HUES64 (cell line): ENCODE measurements at regions not wholly inside any gene's neighbourhood (a gene's known extent, or its start where the extent isn't known, plus 50 kb on each side); places are given as distances from the start of the nearest gene placed in this dataset.

Source experiments
- H3K27ac ChIP-seq: 2 replicates; pipeline ENCODE4 v1.7.0; 2013; ENCODE audit warnings: low read depth, low read length, inconsistent platforms
- H3K27me3 ChIP-seq: 2 replicates; pipeline ENCODE4 v1.6.1; 2013; ENCODE audit warnings: mild to moderate bottlenecking, low read length; ENCODE audit not compliant: insufficient read depth
- H3K36me3 ChIP-seq: 2 replicates; pipeline ENCODE4 v1.6.1; 2013; ENCODE audit warnings: mild to moderate bottlenecking, low read length; ENCODE audit not compliant: insufficient read depth
- H3K4me1 ChIP-seq: 2 replicates; pipeline ENCODE4 v1.6.1; 2013; ENCODE audit warnings: mild to moderate bottlenecking, low read length, moderate library complexity; ENCODE audit not compliant: insufficient read depth
- H3K4me3 ChIP-seq: 2 replicates; pipeline ENCODE4 v1.5.1; 2013; ENCODE audit warnings: mild to moderate bottlenecking, low read length, moderate library complexity
- H3K9ac ChIP-seq: 2 replicates; pipeline ENCODE4 v1.6.1; 2013; ENCODE audit warnings: mild to moderate bottlenecking, low read depth, low read length
- H3K9me3 ChIP-seq: 2 replicates; pipeline ENCODE4 v1.6.1; 2013; ENCODE audit warnings: low read depth, low read length; ENCODE audit not compliant: insufficient read depth
- WGBS: fragments of 150-250, 120-280 bp; methylation state at CpG from one replicate; pipeline ENCODE4 v1.1.7; 2013; ENCODE audit warnings: missing lambda C conversion rate; 5-methylcytosine and 5-hydroxymethylcytosine counted together

DNA sequence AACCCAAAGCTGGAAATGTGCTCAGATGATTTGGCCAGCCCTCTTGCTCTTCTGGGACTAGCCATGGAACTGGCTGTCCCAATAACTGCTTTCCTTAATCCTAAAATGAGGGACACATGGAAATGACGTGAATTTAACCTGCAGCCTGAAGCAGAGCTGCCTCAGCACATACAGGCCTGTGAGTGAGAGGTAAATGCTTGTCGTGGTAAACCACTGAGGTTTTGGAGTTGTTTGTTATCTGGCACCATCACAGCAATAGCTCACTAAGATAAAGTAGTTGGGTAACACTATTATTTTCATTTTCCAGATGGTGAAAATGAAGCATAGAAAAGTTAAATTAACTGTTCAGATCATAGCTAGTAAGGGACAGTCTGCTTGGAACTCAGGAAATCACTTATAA, 333.4 kb upstream of the CHD6 start:
- Histone ChIP-seq H3K36me3 (no peaks in the 10 kb centered on the region), H3K4me3 (no peak overlapping the region), H3K4me1 (no peaks in the 10 kb centered on the region), H3K9me3 (no peaks in the 10 kb centered on the region), H3K27ac (no peak overlapping the region), H3K27me3 (no peaks in the 10 kb centered on the region), H3K9ac (no peak overlapping the region)
- 75% methylated on average over 2 of the region's 2 CpGs for WGBS

DNA sequence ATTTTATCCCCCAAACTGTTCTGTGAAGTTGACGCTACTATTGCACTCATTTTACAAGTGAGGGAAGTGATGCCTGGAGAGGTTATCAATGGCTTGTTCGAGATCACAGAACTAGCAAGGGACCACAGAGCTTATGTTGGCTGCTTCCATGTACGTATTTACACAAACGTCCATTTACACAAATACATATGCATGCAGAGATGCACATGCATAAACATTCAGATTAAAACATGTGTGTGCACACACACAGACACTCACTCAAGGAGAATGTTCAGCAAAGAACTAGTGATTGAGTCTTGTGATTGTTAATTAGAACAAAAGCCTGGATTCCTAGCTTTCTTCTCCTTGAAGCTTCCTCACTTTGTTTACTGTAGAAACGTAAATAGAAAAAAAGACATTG, 321.5 kb upstream of the CHD6 start:
- Histone ChIP-seq H3K27me3 (no peaks in the 10 kb centered on the region), H3K27ac (no peak overlapping the region), H3K9ac (no peak overlapping the region), H3K4me3 (no peak overlapping the region), H3K4me1 (0 out of 2 replicates have a peak, but pooled peaks cover 4% of the 10 kb centered on the region), H3K9me3 (no peaks in the 10 kb centered on the region), H3K36me3 (no peaks in the 10 kb centered on the region)
- WGBS = 92% methylated on average over 5 of the region's 5 CpGs

DNA sequence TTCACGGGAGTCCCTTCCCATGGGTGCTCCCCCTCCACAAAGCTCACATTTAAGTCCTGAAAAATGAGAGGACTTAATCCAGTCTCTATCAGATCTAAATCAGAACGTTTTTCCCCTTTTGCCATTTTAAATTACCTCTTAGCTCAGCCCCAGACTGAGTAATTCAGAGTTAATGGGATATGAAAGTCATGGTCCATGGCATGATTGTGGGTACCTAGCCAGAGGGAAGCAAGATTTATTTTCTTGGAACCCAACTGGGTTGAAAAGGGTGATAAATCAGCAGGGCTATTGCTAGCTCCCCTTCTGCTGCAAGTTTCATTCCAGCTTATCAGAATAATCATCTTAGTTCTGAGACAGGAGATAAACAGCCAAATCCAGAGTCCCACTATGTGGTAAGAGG, 320.2 kb upstream of the CHD6 start:
- Histone ChIP-seq H3K36me3 (no peaks in the 10 kb centered on the region), H3K4me1 (0 out of 2 replicates have a peak, but pooled peaks cover 4% of the 10 kb centered on the region), H3K27me3 (no peaks in the 10 kb centered on the region), H3K4me3 (no peak overlapping the region), H3K9ac (no peak overlapping the region), H3K27ac (no peak overlapping the region), H3K9me3 (no peaks in the 10 kb centered on the region)
- WGBS = 55% methylated on average over 2 of the region's 2 CpGs

DNA sequence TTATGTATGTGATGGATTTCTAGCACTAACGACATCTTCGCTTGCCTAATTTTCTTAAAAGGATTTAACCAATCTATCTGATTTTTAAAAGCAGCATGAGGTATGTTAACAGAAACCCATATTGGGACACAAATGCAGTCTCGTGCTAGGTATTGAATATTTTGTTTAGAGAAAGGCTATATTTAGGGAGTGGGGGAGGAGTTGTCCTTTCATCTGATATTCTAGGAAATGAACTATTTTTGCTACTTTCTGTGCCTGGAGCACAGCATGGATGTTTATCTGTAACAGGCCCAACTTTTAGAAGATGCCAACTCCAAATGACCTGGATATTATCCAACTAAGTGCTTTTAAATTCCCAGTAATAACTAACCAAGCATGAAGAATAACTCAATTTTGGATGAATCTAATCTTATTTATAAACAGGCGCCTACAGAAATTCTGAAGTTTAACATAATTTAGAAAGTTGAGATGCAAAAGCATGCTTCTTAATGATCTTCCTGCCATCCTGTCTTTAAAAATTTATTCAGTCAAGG, 317.1 kb upstream of the CHD6 start:
- no peaks in the 10 kb centered on the region for H3K36me3 ChIP-seq
- no peaks in the 10 kb centered on the region for H3K9me3 ChIP-seq
- no peaks in the 10 kb centered on the region for H3K27me3 ChIP-seq
- H3K4me3 ChIP-seq = no peak overlapping the region
- 0 out of 2 replicates have a peak, but pooled peaks cover 4% of the 10 kb centered on the region for H3K4me1 ChIP-seq
- H3K27ac ChIP-seq = no peak overlapping the region
- WGBS = 67% methylated on average over 3 of the region's 4 CpGs
- no peak overlapping the region for H3K9ac ChIP-seq

DNA sequence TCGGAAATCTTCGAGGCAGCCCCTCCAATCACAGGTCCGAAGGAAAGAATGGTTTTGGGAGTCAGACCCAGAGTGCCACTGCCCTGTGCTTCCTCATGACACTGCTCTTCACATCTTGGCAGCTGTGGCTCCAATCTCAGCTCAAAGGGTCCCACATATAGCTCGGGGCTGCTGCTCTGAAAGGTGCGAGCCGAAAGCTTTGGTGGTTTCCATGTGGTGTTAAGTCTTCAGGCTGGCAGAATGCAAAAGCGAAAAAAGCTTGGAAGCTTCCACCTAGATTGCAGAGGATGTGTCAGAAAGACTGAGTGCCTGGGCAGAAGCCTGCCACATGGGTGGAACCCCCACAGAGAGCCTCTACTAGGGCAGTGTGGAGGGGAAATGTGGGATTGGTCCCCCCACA, 314.3 kb upstream of the CHD6 start:
- no peak overlapping the region for H3K9ac ChIP-seq
- H3K27me3 ChIP-seq = no peaks in the 10 kb centered on the region
- no peaks in the 10 kb centered on the region for H3K36me3 ChIP-seq
- H3K4me1 ChIP-seq = no peaks in the 10 kb centered on the region
- no peak overlapping the region for H3K4me3 ChIP-seq
- no peak overlapping the region for H3K27ac ChIP-seq
- no peaks in the 10 kb centered on the region for H3K9me3 ChIP-seq
- 91% methylated on average over 7 of the region's 7 CpGs for WGBS

DNA sequence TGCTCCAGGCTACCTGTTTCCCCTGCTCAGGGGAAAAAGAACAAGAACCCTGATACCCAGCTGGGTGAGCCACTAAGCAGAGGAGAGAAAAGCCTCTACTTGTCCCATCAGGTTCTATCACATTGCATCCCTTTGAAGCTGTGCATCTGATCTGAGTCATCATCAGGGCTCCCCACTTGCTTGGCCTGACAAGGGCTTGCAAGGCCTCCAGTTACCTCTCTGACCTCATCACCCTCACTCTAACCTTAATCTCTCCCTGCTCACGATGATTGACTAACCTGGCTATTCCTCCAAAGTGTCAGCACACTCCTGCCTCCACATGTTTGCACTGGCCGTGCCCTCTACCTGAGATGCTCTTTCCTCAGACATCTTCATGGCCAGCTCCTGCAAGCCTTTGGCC, 309.5 kb upstream of the CHD6 start:
- Histone ChIP-seq H3K27me3 (no peaks in the 10 kb centered on the region), H3K9me3 (no peaks in the 10 kb centered on the region), H3K27ac (no peak overlapping the region), H3K4me3 (no peak overlapping the region), H3K9ac (no peak overlapping the region), H3K36me3 (no peaks in the 10 kb centered on the region), H3K4me1 (no peaks in the 10 kb centered on the region; the same call in 1 of the 2 replicates)
- 79% methylated on average over 2 of the region's 2 CpGs for WGBS

DNA sequence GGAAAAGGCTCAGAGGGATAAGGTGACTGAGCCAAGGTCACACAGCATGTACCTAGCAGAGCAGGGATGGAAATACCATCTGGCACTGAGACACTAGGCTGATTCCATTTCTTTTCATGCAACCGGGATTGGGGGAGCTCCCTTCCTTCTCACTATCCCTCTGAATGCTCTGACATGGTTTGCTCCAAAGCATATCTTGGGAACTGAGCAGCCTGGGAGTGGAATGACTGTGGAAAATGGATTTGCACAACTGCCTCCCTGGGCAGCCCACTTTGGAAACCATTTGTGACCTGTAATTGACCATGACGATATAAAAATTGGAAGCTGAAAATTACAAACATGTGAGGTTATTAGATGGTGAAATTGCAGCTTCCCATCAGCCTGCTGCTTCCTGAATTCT, 309.0 kb upstream of the CHD6 start:
- Histone ChIP-seq H3K4me1 (no peaks in the 10 kb centered on the region; the same call in 1 of the 2 replicates), H3K27me3 (no peaks in the 10 kb centered on the region), H3K9ac (no peak overlapping the region), H3K9me3 (no peaks in the 10 kb centered on the region), H3K4me3 (no peak overlapping the region), H3K27ac (no peak overlapping the region), H3K36me3 (no peaks in the 10 kb centered on the region)
- WGBS = 86% methylated on average over 2 of the region's 2 CpGs

DNA sequence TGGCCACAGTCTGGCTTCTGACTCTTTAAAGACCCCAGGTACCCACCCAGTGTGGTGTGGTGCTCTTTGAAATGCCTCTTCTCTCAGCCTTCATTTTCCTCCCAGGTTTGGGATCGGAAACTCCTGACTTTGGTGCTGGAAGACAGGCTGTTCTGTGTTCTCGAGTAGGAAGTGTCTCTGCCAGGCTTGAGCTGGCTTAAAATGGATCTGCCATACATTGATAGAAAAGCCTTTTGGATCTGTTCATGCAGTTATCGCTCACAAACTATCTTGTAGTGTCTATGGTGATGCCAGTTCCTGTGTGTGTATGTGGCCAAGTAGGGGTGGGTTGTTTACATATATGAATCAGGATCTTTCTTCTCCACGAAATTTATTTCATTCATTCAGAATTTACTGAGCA, 307.3 kb upstream of the CHD6 start:
- H3K36me3 ChIP-seq = no peaks in the 10 kb centered on the region
- H3K27ac ChIP-seq = no peak overlapping the region
- H3K9me3 ChIP-seq = no peaks in the 10 kb centered on the region
- no peaks in the 10 kb centered on the region; the same call in 1 of the 2 replicates for H3K4me1 ChIP-seq
- whole genome bisulfite sequencing = 89% methylated on average over 4 of the region's 4 CpGs
- no peak overlapping the region for H3K9ac ChIP-seq
- no peak overlapping the region for H3K4me3 ChIP-seq
- no peaks in the 10 kb centered on the region for H3K27me3 ChIP-seq

DNA sequence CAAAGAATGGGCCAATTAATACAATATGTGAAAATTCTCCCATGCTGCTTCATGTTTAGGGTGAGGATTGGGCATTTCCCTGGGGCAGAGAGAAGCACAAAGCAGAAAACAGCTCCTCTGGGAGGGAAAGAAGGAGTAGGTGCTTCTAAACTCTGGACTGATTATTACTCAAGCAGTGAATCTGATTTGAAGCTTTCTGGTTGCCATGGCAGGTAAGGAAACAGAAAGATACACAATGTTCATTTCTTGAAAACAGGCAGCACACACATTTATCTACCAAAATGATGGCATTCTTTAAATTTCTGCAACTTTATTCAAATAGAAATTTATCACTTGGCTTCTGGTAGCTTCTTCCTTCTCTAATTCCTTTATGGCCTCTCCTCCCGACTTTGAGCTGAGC, 305.4 kb upstream of the CHD6 start:
- Histone ChIP-seq H3K9me3 (no peaks in the 10 kb centered on the region), H3K4me1 (no peaks in the 10 kb centered on the region; the same call in 1 of the 2 replicates), H3K27ac (no peak overlapping the region), H3K36me3 (no peaks in the 10 kb centered on the region), H3K9ac (no peak overlapping the region), H3K4me3 (no peak overlapping the region), H3K27me3 (no peaks in the 10 kb centered on the region)
- 90% methylated on average over 1 of the region's 1 CpG for WGBS

DNA sequence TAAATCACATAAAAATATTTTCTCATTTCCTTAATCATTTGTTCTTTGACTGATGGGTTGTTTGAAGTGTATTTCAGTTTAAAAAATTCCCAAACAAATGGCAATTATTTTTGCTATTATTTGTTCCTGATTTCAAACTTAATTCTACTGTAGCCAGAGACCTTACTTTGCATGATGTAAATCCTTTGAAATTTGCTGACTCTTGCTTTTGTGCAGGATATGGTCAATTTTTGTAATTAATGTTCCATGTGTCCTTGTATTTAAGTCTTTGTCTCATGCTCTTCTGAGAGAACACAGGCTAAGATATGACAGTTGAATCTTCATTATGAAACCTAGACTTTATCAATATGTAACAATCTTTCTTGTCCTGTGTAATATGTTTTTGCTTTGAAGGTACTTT, 295.0 kb upstream of the CHD6 start:
- H3K4me3 ChIP-seq = no peak overlapping the region
- H3K9ac ChIP-seq = no peak overlapping the region
- no peak overlapping the region for H3K27ac ChIP-seq
- no peaks in the 10 kb centered on the region for H3K27me3 ChIP-seq
- H3K36me3 ChIP-seq = no peaks in the 10 kb centered on the region
- peaks cover 9% of the 10 kb centered on the region; the same call in 1 of the 2 replicates for H3K9me3 ChIP-seq
- no peaks in the 10 kb centered on the region for H3K4me1 ChIP-seq

DNA sequence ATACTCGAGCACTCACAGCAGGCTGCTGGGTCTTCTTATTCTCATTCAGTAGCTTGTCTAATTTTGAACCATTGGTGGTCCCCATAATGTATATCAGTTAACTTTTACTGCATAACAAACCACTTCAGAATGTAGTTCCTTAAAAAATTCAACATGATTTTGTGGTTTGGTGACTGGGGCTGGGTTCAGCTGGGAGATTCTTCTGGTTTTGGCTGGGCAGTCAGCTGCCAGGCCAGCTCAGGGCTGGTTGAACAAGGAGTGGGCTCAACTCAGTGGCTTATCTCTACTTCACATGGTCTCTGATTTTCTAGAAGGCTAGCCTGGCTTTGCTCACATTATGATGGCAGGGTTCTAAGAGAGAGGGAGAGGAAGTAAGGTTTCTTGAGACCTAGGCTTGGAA, 292.4 kb upstream of the CHD6 start:
- Histone ChIP-seq H3K9me3 (peaks cover 9% of the 10 kb centered on the region; the same call in 1 of the 2 replicates), H3K27ac (no peak overlapping the region), H3K4me1 (no peaks in the 10 kb centered on the region), H3K4me3 (no peak overlapping the region), H3K36me3 (no peaks in the 10 kb centered on the region), H3K9ac (no peak overlapping the region), H3K27me3 (no peaks in the 10 kb centered on the region)
- 88% methylated on average over 1 of the region's 1 CpG for WGBS

DNA sequence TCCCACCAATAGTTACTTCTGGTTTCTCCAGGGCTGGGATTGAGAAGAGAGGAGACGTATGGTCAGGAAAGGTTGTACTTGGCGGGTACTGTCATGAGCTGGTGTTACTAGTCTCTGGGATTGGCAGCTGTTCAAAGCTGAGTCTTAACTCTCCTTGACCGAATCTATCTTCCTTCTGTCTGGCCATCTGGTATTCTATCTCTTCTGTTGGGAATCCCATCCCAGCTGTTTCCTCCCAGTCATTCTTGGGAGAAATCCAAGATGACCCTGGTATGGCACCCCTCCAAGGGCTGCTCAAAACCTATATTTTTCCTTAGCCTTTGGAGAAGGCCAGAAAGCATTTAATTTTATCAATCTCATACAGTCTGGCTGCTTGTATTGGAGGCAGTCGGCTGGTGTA, 287.0 kb upstream of the CHD6 start:
- no peak overlapping the region for H3K9ac ChIP-seq
- H3K27ac ChIP-seq = no peak overlapping the region
- H3K27me3 ChIP-seq = no peaks in the 10 kb centered on the region
- no peaks in the 10 kb centered on the region for H3K4me1 ChIP-seq
- no peak overlapping the region for H3K4me3 ChIP-seq
- no peaks in the 10 kb centered on the region for H3K36me3 ChIP-seq
- no peaks in the 10 kb centered on the region for H3K9me3 ChIP-seq
- 95% methylated on average over 4 of the region's 4 CpGs for WGBS
